ENCODE measurements at regions not wholly inside any gene's neighbourhood (a gene's known extent, or its start where the extent isn't known, plus 50 kb on each side); places are given as distances from the start of the nearest gene placed in this dataset.

- Histone ChIP-seq H3K9me3 (ENCODE audit: control insufficient read depth, insufficient read depth, low read length) (no peaks in the 10 kb centered on the region), H3K4me3 (ENCODE audit: low read depth, low read length) (no peak overlapping the region), H3K36me3 (ENCODE audit: control insufficient read depth, insufficient read depth, low read length) (no peaks in the 10 kb centered on the region), H3K4me1 (ENCODE audit: control insufficient read depth, insufficient read depth, low read length) (no peaks in the 10 kb centered on the region), H3K27me3 (ENCODE audit: control insufficient read depth, insufficient read depth, low read length) (no peaks in the 10 kb centered on the region), H3K9ac (ENCODE audit: low read depth, low read length) (no peak overlapping the region)
Measured at GRCh38 chr11:91825777-91826176, 398.8 kb upstream of the FAT3 start.

GRCh38 chr11:91823252-91823830 is 401.3 kb upstream of the FAT3 start:
- no peaks in the 10 kb centered on the region for H3K36me3 ChIP-seq (ENCODE audit: control insufficient read depth, insufficient read depth, low read length)
- no peak overlapping the region for H3K9ac ChIP-seq (ENCODE audit: low read depth, low read length)
- no peaks in the 10 kb centered on the region for H3K4me1 ChIP-seq (ENCODE audit: control insufficient read depth, insufficient read depth, low read length)
- no peaks in the 10 kb centered on the region for H3K9me3 ChIP-seq (ENCODE audit: control insufficient read depth, insufficient read depth, low read length)
- H3K27me3 ChIP-seq (ENCODE audit: control insufficient read depth, insufficient read depth, low read length), result no peaks in the 10 kb centered on the region
- H3K4me3 ChIP-seq (ENCODE audit: low read depth, low read length), result no peak overlapping the region

- H3K4me1 ChIP-seq (ENCODE audit: control insufficient read depth, insufficient read depth, low read length), result no peaks in the 10 kb centered on the region
- no peaks in the 10 kb centered on the region for H3K9me3 ChIP-seq (ENCODE audit: control insufficient read depth, insufficient read depth, low read length)
- H3K9ac ChIP-seq (ENCODE audit: low read depth, low read length), result no peak overlapping the region
- H3K4me3 ChIP-seq (ENCODE audit: low read depth, low read length), result no peak overlapping the region
- no peaks in the 10 kb centered on the region for H3K27me3 ChIP-seq (ENCODE audit: control insufficient read depth, insufficient read depth, low read length)
- H3K36me3 ChIP-seq (ENCODE audit: control insufficient read depth, insufficient read depth, low read length), result no peaks in the 10 kb centered on the region
Measured at GRCh38 chr11:91822805-91823204, 401.8 kb upstream of the FAT3 start.

- Histone ChIP-seq H3K4me1 (ENCODE audit: control insufficient read depth, insufficient read depth, low read length) (no peaks in the 10 kb centered on the region), H3K4me3 (ENCODE audit: low read depth, low read length) (no peak overlapping the region), H3K9ac (ENCODE audit: low read depth, low read length) (no peak overlapping the region), H3K36me3 (ENCODE audit: control insufficient read depth, insufficient read depth, low read length) (no peaks in the 10 kb centered on the region), H3K9me3 (ENCODE audit: control insufficient read depth, insufficient read depth, low read length) (no peaks in the 10 kb centered on the region), H3K27me3 (ENCODE audit: control insufficient read depth, insufficient read depth, low read length) (no peaks in the 10 kb centered on the region)
Measured at GRCh38 chr11:91820709-91821108, 403.9 kb upstream of the FAT3 start.

GRCh38 chr11:91819777-91820176 is 404.8 kb upstream of the FAT3 start:
- H3K4me3 ChIP-seq (ENCODE audit: low read depth, low read length), result no peak overlapping the region
- H3K4me1 ChIP-seq (ENCODE audit: control insufficient read depth, insufficient read depth, low read length), result no peaks in the 10 kb centered on the region
- no peaks in the 10 kb centered on the region for H3K27me3 ChIP-seq (ENCODE audit: control insufficient read depth, insufficient read depth, low read length)
- H3K36me3 ChIP-seq (ENCODE audit: control insufficient read depth, insufficient read depth, low read length), result no peaks in the 10 kb centered on the region
- no peak overlapping the region for H3K9ac ChIP-seq (ENCODE audit: low read depth, low read length)
- no peaks in the 10 kb centered on the region for H3K9me3 ChIP-seq (ENCODE audit: control insufficient read depth, insufficient read depth, low read length)

- H3K4me1 ChIP-seq (ENCODE audit: control insufficient read depth, insufficient read depth, low read length), result no peaks in the 10 kb centered on the region
- no peaks in the 10 kb centered on the region for H3K27me3 ChIP-seq (ENCODE audit: control insufficient read depth, insufficient read depth, low read length)
- H3K9ac ChIP-seq (ENCODE audit: low read depth, low read length), result no peak overlapping the region
- H3K9me3 ChIP-seq (ENCODE audit: control insufficient read depth, insufficient read depth, low read length), result no peaks in the 10 kb centered on the region
- no peaks in the 10 kb centered on the region for H3K36me3 ChIP-seq (ENCODE audit: control insufficient read depth, insufficient read depth, low read length)
- no peak overlapping the region for H3K4me3 ChIP-seq (ENCODE audit: low read depth, low read length)
Measured at GRCh38 chr11:91819195-91819594, 405.4 kb upstream of the FAT3 start.

GRCh38 chr11:91817996-91818395 is 406.6 kb upstream of the FAT3 start:
- H3K9me3 ChIP-seq (ENCODE audit: control insufficient read depth, insufficient read depth, low read length), result no peaks in the 10 kb centered on the region
- no peaks in the 10 kb centered on the region for H3K36me3 ChIP-seq (ENCODE audit: control insufficient read depth, insufficient read depth, low read length)
- H3K27me3 ChIP-seq (ENCODE audit: control insufficient read depth, insufficient read depth, low read length), result no peaks in the 10 kb centered on the region
- no peaks in the 10 kb centered on the region for H3K4me1 ChIP-seq (ENCODE audit: control insufficient read depth, insufficient read depth, low read length)
- H3K4me3 ChIP-seq (ENCODE audit: low read depth, low read length), result no peak overlapping the region
- no peak overlapping the region for H3K9ac ChIP-seq (ENCODE audit: low read depth, low read length)

- Histone ChIP-seq H3K4me1 (ENCODE audit: control insufficient read depth, insufficient read depth, low read length) (no peaks in the 10 kb centered on the region), H3K9me3 (ENCODE audit: control insufficient read depth, insufficient read depth, low read length) (no peaks in the 10 kb centered on the region), H3K27me3 (ENCODE audit: control insufficient read depth, insufficient read depth, low read length) (no peaks in the 10 kb centered on the region), H3K4me3 (ENCODE audit: low read depth, low read length) (no peak overlapping the region), H3K36me3 (ENCODE audit: control insufficient read depth, insufficient read depth, low read length) (no peaks in the 10 kb centered on the region), H3K9ac (ENCODE audit: low read depth, low read length) (no peak overlapping the region)
Measured at GRCh38 chr11:91813263-91813662, 411.4 kb upstream of the FAT3 start.

- Histone ChIP-seq H3K36me3 (ENCODE audit: control insufficient read depth, insufficient read depth, low read length) (no peaks in the 10 kb centered on the region), H3K9ac (ENCODE audit: low read depth, low read length) (no peak overlapping the region), H3K9me3 (ENCODE audit: control insufficient read depth, insufficient read depth, low read length) (no peaks in the 10 kb centered on the region), H3K27me3 (ENCODE audit: control insufficient read depth, insufficient read depth, low read length) (no peaks in the 10 kb centered on the region), H3K4me3 (ENCODE audit: low read depth, low read length) (no peak overlapping the region), H3K4me1 (ENCODE audit: control insufficient read depth, insufficient read depth, low read length) (no peaks in the 10 kb centered on the region)
Measured at GRCh38 chr11:91810871-91811270, 413.7 kb upstream of the FAT3 start.

GRCh38 chr11:91805293-91805692 is 419.3 kb upstream of the FAT3 start:
- no peaks in the 10 kb centered on the region for H3K27me3 ChIP-seq (ENCODE audit: control insufficient read depth, insufficient read depth, low read length)
- no peaks in the 10 kb centered on the region for H3K36me3 ChIP-seq (ENCODE audit: control insufficient read depth, insufficient read depth, low read length)
- H3K9ac ChIP-seq (ENCODE audit: low read depth, low read length), result no peak overlapping the region
- H3K9me3 ChIP-seq (ENCODE audit: control insufficient read depth, insufficient read depth, low read length), result no peaks in the 10 kb centered on the region
- no peak overlapping the region for H3K4me3 ChIP-seq (ENCODE audit: low read depth, low read length)
- peaks cover 10% of the 10 kb centered on the region for H3K4me1 ChIP-seq (ENCODE audit: control insufficient read depth, insufficient read depth, low read length)

- Histone ChIP-seq H3K36me3 (ENCODE audit: control insufficient read depth, insufficient read depth, low read length) (no peaks in the 10 kb centered on the region), H3K4me3 (ENCODE audit: low read depth, low read length) (no peak overlapping the region), H3K9me3 (ENCODE audit: control insufficient read depth, insufficient read depth, low read length) (no peaks in the 10 kb centered on the region), H3K27me3 (ENCODE audit: control insufficient read depth, insufficient read depth, low read length) (no peaks in the 10 kb centered on the region), H3K4me1 (ENCODE audit: control insufficient read depth, insufficient read depth, low read length) (peaks cover 10% of the 10 kb centered on the region), H3K9ac (ENCODE audit: low read depth, low read length) (no peak overlapping the region)
Measured at GRCh38 chr11:91804042-91804441, 420.6 kb upstream of the FAT3 start.

GRCh38 chr11:91802475-91802874 is 422.1 kb upstream of the FAT3 start:
- H3K27me3 ChIP-seq (ENCODE audit: control insufficient read depth, insufficient read depth, low read length), result no peaks in the 10 kb centered on the region
- peaks cover 10% of the 10 kb centered on the region for H3K4me1 ChIP-seq (ENCODE audit: control insufficient read depth, insufficient read depth, low read length)

More at GRCh38 chr11:91802475-91802874, 422.1 kb upstream of the FAT3 start:
- no peak overlapping the region for H3K4me3 ChIP-seq (ENCODE audit: low read depth, low read length)
- H3K9me3 ChIP-seq (ENCODE audit: control insufficient read depth, insufficient read depth, low read length), result no peaks in the 10 kb centered on the region
- H3K36me3 ChIP-seq (ENCODE audit: control insufficient read depth, insufficient read depth, low read length), result no peaks in the 10 kb centered on the region
- H3K9ac ChIP-seq (ENCODE audit: low read depth, low read length), result no peak overlapping the region
